ENCODE measurements at regions not wholly inside any gene's neighbourhood (a gene's known extent, or its start where the extent isn't known, plus 50 kb on each side); places are given as distances from the start of the nearest gene placed in this dataset.

GRCh38 chr2:11057031-11057430 lies 98.2 kb upstream of the SLC66A3 start:
- TF ChIP-seq RAD21 (conservative IDR thresholded peaks at IDR 0.05 in 1 of 2, IDR thresholded peaks at IDR 0.05 in 1 of 2): no peak
- no peak for TF ChIP-seq MAFK (IDR thresholded peaks at IDR 0.05; ENCODE audit: partially characterized antibody)
- TF ChIP-seq, protein P1, sequence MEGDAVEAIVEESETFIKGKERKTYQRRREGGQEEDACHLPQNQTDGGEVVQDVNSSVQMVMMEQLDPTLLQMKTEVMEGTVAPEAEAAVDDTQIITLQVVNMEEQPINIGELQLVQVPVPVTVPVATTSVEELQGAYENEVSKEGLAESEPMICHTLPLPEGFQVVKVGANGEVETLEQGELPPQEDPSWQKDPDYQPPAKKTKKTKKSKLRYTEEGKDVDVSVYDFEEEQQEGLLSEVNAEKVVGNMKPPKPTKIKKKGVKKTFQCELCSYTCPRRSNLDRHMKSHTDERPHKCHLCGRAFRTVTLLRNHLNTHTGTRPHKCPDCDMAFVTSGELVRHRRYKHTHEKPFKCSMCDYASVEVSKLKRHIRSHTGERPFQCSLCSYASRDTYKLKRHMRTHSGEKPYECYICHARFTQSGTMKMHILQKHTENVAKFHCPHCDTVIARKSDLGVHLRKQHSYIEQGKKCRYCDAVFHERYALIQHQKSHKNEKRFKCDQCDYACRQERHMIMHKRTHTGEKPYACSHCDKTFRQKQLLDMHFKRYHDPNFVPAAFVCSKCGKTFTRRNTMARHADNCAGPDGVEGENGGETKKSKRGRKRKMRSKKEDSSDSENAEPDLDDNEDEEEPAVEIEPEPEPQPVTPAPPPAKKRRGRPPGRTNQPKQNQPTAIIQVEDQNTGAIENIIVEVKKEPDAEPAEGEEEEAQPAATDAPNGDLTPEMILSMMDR (IDR thresholded peaks at IDR 0.05): no peak
- no peak for TF ChIP-seq PHF8 (IDR thresholded peaks at IDR 0.05; ENCODE audit: borderline replicate concordance, low read depth)
- no peak for TF ChIP-seq TFCP2L1 (CRISPR knock-in tag; IDR thresholded peaks at IDR 0.05)
- no peak for TF ChIP-seq CHD2 (IDR thresholded peaks at IDR 0.05; ENCODE audit: low read length, partially characterized antibody)
- no peak for TF ChIP-seq MYC (IDR thresholded peaks at IDR 0.05; ENCODE audit: borderline replicate concordance, low read length)
- no peak for TF ChIP-seq CEBPB (IDR thresholded peaks at IDR 0.05)
- no peak for TF ChIP-seq HDAC2 (IDR thresholded peaks at IDR 0.05)
- no peak for TF ChIP-seq RCOR1 (IDR thresholded peaks at IDR 0.05; ENCODE audit: low read depth, low read length)
- TF ChIP-seq MAX (IDR thresholded peaks at IDR 0.05): no peak
- TF ChIP-seq REST (IDR thresholded peaks at IDR 0.05): no peak
- TF ChIP-seq JUNB (IDR thresholded peaks at IDR 0.05): no peak
- TF ChIP-seq POLR2A (IDR thresholded peaks at IDR 0.05; ENCODE audit: low read length): no peak

Data from A549 (cell line).